ENCODE measurements at regions not wholly inside any gene's neighbourhood (a gene's known extent, or its start where the extent isn't known, plus 50 kb on each side); places are given as distances from the start of the nearest gene placed in this dataset.

DNA sequence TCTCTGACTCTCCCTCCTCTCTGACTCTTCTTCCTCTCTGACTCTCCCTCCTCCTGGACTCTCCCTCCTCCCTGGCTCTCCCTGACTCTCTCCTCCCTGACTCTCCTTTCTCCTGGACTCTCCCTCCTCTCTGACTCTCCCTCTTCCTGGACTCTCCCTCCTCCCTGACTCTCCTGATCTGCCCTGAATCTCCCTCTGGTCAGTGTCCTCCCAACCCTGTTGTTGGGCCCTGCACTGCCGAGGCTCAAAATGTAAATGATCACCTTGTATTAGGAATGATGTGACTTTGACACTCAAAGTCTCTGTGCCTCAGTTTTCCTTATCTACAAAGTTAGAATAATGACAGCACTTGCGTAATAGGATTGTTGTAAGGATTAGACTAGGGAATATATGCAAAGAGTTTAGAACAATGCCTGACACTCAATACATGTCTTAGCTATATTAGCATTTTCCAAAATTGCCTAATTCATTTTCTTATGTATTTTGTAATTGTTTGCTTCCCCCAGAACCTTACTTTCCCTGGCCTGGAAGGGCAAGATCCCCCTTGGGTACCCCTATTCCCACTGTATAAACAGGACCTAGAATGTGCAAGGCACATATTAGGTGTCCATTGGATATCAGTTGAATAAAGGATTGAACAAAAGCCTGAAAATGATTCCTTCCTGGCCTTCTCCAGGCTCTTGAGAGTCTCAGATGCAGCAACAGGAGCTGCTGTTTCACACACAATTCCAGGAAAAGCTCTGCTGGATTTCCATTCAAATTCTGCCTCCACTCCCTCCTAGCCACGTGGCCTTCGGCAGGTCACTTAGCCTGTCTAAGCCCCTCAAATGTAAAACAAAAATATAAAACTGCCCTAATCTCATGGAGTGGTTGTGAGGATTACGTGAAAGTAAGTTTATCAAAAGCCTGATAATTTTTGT is 170.1 kb downstream of the INHBB start:
- no peak for DNase-seq (ENCODE audit: low read depth)
- TF ChIP-seq, protein P1, sequence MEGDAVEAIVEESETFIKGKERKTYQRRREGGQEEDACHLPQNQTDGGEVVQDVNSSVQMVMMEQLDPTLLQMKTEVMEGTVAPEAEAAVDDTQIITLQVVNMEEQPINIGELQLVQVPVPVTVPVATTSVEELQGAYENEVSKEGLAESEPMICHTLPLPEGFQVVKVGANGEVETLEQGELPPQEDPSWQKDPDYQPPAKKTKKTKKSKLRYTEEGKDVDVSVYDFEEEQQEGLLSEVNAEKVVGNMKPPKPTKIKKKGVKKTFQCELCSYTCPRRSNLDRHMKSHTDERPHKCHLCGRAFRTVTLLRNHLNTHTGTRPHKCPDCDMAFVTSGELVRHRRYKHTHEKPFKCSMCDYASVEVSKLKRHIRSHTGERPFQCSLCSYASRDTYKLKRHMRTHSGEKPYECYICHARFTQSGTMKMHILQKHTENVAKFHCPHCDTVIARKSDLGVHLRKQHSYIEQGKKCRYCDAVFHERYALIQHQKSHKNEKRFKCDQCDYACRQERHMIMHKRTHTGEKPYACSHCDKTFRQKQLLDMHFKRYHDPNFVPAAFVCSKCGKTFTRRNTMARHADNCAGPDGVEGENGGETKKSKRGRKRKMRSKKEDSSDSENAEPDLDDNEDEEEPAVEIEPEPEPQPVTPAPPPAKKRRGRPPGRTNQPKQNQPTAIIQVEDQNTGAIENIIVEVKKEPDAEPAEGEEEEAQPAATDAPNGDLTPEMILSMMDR (conservative IDR thresholded peaks at IDR 0.05; ENCODE audit: control insufficient read depth, insufficient read depth, low read depth, low read length) = no peak
- H3K4me3 ChIP-seq (ENCODE audit: control insufficient read depth, low read depth, low read length) = no peak overlapping the region

DNA sequence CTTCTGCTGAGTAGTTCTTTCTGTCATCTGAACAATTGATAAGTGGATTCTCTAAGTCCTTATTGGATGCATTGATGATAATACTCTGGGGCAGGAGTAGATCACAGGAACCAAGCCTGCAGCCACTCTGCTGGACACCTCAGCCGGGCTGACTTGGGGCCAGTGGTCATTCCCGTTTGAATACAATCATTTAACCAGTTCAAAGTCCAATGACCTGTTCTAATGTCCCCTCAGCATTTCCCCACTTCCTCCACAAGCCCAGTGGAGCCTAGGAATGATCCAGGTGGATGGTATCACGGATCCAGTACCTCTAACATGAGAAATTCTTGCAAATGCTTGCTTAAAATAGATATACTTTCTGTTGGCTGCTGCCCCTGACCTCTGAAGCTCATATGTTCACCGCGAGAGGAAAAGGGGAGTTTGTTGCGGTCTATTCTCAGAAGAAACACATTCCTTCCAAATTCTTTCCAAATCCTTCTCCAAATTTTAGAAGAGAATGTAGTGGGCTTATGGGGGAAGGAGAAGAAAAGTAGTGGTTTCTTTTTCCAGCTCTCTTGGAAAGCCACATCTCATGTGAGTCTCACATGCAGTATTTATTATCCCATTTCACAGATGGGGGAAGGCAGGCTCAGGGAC is 170.9 kb downstream of the INHBB start:
- no peak overlapping the region for H3K4me3 ChIP-seq (ENCODE audit: control insufficient read depth, low read depth, low read length)
- DNase-seq (ENCODE audit: low read depth) = no peak
- TF ChIP-seq, protein P1 (conservative IDR thresholded peaks at IDR 0.05; ENCODE audit: control insufficient read depth, insufficient read depth, low read depth, low read length) = no peak

DNA sequence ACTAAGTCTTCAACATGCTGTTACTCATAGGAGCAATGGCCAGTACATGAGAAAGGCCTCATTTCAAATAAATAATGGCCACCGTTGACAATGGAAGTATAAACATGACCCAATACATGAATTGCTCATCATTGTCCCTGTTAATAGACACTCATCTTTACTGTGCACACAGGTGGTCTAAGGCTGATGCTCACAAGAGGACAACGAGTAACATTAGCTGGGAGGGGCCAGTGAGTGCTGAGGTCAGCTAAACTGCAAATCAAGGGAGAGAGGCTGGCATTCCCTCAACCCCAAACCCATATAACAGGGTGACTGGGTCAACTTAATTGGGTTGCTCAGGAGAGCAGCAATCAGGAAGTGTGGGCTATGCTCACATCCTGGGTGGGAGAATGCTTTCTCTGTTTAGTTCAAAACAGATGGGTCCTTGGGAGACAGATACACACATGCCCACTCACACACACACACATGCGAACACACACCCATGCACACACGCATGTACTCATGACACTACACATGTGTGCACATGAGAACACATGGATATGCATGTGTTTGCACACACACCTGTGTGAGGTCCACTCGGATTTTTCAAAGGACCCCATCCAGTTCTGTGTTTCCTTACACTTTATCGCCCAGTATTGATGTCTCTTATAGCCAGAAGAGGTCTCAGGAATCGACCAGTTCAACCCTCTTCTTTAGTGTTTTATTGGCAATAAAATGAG is 172.0 kb downstream of the INHBB start:
- TF ChIP-seq, protein P1 (conservative IDR thresholded peaks at IDR 0.05; ENCODE audit: control insufficient read depth, insufficient read depth, low read depth, low read length) = no peak
- H3K4me3 ChIP-seq (ENCODE audit: control insufficient read depth, low read depth, low read length) = no peak overlapping the region
- peak; percentile 19 for DNase-seq (ENCODE audit: low read depth)

DNA sequence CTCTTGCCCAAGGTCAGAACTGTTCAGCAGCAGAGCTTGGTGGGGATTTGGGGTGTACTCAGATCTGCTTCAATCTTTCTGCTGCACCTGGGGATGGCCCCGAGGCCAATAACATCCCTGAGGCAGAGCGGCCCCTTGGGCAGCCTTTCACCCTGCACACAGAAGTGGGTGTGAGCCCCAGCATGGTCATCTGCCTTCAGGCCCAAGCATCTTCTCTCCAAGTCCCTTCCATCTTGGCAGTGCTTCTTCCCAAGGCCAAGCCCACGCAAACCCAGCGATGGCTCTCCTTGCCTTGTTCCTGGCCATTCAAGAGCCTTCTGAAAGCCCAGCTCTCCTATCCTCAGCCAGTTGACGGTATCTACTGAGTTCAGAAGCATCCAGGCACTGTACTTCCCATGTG is 172.9 kb downstream of the INHBB start:
- TF ChIP-seq, protein P1 (conservative IDR thresholded peaks at IDR 0.05; ENCODE audit: control insufficient read depth, insufficient read depth, low read depth, low read length) = no peak
- H3K4me3 ChIP-seq (ENCODE audit: control insufficient read depth, low read depth, low read length) = no peak overlapping the region
- no peak for DNase-seq (ENCODE audit: low read depth)

DNA sequence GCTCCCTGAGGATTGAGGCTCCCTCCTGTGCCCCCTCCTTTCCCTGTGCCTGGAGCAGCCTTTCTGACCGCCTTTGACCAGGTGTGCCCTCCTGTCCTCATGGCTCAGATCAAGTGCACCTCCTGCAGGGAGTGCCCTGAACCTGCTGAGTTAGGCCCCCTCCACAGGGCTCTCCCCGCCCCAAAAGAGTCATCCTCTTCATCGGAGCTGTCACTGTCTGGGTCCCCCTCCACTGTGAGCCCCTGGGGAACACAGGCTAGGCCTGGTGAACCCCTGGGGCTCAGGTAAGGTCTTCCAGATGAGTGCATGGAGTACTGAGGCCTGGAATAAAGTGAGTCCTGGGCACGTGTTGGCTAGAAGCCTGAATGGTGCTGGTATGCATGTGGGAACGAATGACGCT is 173.5 kb downstream of the INHBB start:
- TF ChIP-seq, protein P1 (conservative IDR thresholded peaks at IDR 0.05; ENCODE audit: control insufficient read depth, insufficient read depth, low read depth, low read length) = no peak

DNA sequence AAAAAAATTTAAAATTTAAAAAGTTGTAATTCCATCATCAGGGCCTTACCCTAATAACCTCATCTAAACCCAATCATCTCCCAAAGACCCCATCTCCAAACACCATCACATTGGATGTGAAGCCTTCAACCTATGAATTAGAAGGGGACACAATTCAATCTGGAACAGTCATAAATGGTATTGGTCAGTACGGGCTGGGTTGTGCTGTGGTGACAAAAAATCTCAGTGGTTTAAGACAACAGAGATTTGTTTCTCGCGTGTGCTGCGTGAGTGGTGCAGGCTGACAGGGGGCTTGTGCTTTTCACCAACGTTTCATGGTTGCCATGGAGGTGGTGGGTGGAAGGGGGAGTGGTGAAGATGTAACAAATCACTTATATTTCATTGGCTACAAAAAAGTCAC is 174.5 kb downstream of the INHBB start:
- H3K4me3 ChIP-seq (ENCODE audit: control insufficient read depth, low read depth, low read length) = no peak overlapping the region
- no peak for DNase-seq (ENCODE audit: low read depth)
- TF ChIP-seq, protein P1 (conservative IDR thresholded peaks at IDR 0.05; ENCODE audit: control insufficient read depth, insufficient read depth, low read depth, low read length) = no peak

More for the DNA sequence above, 173.5 kb downstream of the INHBB start:
- DNase-seq (ENCODE audit: low read depth) = no peak
- H3K4me3 ChIP-seq (ENCODE audit: control insufficient read depth, low read depth, low read length) = no peak overlapping the region
